Naive thymus-derived CD4-positive, alpha-beta T cell (primary cell): ENCODE measurements at regions not wholly inside any gene's neighbourhood (a gene's known extent, or its start where the extent isn't known, plus 50 kb on each side); places are given as distances from the start of the nearest gene placed in this dataset.

Experiments
- ATAC-seq: fragments of 150-1000 bp; cut with Tn5 transposase; 2 replicates; pipeline ENCODE4 v1.10.0; 2021; ENCODE audit warnings: mild to moderate bottlenecking, moderate library complexity
- CTCF ChIA-PET: fragments of 350-600 bp; sonication (Branson Sonifier 250); formaldehyde crosslinking; loops from one replicate; lab custom pipeline; 2021; ENCODE audit warnings: antibody characterized with exemption; lab: Charles Lee
- POLR2A ChIA-PET: fragments of 350-600 bp; sonication (Branson Sonifier 250); formaldehyde crosslinking; loops from one replicate; lab custom pipeline; 2021; ENCODE audit warnings: antibody characterized with exemption, inconsistent platforms; lab: Charles Lee
- DNase-seq, 9 donors: peaks; one replicate each; pipeline versions ENCODE4 v3.0.0 to v3.0.0-alpha.2; 2020 to 2022; ENCODE audit warnings: mixed read lengths in 1 of 9
- H3K27ac ChIP-seq: one replicate; pipeline ENCODE4 v1.7.0; 2013; ENCODE audit warnings: mild to moderate bottlenecking, low read depth, low read length, moderate library complexity
- H3K27me3 ChIP-seq, 2 donors: one replicate each; pipeline ENCODE4 v1.7.0; 2013; ENCODE audit warnings: low read length in 2 of 2, mild to moderate bottlenecking in 2 of 2, moderate library complexity in 2 of 2; ENCODE audit not compliant: control insufficient read depth in 2 of 2, insufficient read depth in 2 of 2
- H3K36me3 ChIP-seq, 3 experiments: 1 replicate in 2 of 3; 2 replicates in 1 of 3; pipeline ENCODE4 v1.7.0; 2013; ENCODE audit warnings: low read length in 3 of 3, mild to moderate bottlenecking in 3 of 3, moderate library complexity in 1 of 3; ENCODE audit not compliant: insufficient read depth in 3 of 3, control insufficient read depth in 2 of 3
- H3K4me1 ChIP-seq, 2 donors: one replicate each; pipeline ENCODE4 v1.7.0; 2013; ENCODE audit warnings: low read length in 2 of 2, mild to moderate bottlenecking in 2 of 2, moderate library complexity in 1 of 2; ENCODE audit not compliant: control insufficient read depth in 2 of 2, insufficient read depth in 2 of 2
- H3K4me3 ChIP-seq: 2 replicates; pipeline ENCODE4 v1.7.0; 2013; ENCODE audit warnings: mild to moderate bottlenecking, low read length
- H3K9me3 ChIP-seq, 3 experiments: 1 replicate in 2 of 3; 2 replicates in 1 of 3; pipeline ENCODE4 v1.7.0; 2013; ENCODE audit warnings: low read length in 3 of 3; ENCODE audit not compliant: control insufficient read depth in 2 of 3
- H3K27ac Mint-ChIP-seq, 9 donors: one replicate each; pipeline ENCODE4 v1.8.0; 2020 to 2022; ENCODE audit warnings: mixed read lengths in 9 of 9, mild to moderate bottlenecking in 8 of 9, moderate library complexity in 5 of 9, inconsistent platforms in 2 of 9
- H3K27me3 Mint-ChIP-seq, 5 donors: one replicate each; pipeline ENCODE4 v1.8.0; 2021 to 2022; ENCODE audit warnings: mixed read lengths in 5 of 5, mild to moderate bottlenecking in 1 of 5
- H3K36me3 Mint-ChIP-seq, 5 donors: one replicate each; pipeline ENCODE4 v1.8.0; 2020 to 2022; ENCODE audit warnings: mixed read lengths in 5 of 5, mild to moderate bottlenecking in 3 of 5, inconsistent platforms in 1 of 5
- H3K4me1 Mint-ChIP-seq, 7 donors: one replicate each; pipeline ENCODE4 v1.8.0; 2020 to 2022; ENCODE audit warnings: mixed read lengths in 7 of 7, mild to moderate bottlenecking in 3 of 7, inconsistent platforms in 1 of 7
- H3K4me3 Mint-ChIP-seq, 10 donors: one replicate each; pipeline ENCODE4 v1.8.0; 2020 to 2022; ENCODE audit warnings: mild to moderate bottlenecking in 10 of 10, mixed read lengths in 10 of 10, moderate library complexity in 6 of 10, inconsistent platforms in 2 of 10
- H3K9me3 Mint-ChIP-seq, 11 donors: one replicate each; pipeline ENCODE4 v1.8.0; 2020 to 2022; ENCODE audit warnings: mixed read lengths in 11 of 11, mild to moderate bottlenecking in 4 of 11, inconsistent platforms in 1 of 11, moderate library complexity in 1 of 11
- intact Hi-C, 2 donors: fragments of 100-400 bp; cut with micrococcal nuclease; formaldehyde crosslinking; loops; one replicate each; pipeline ENCODE4 v1.15.1; 2023

- H3K9me3 Mint-ChIP-seq = peaks cover 3 to 33% (median 13%) of the 10 kb centered on the region in 11 donors
- H3K27me3 ChIP-seq = no peaks in the 10 kb centered on the region
- no peaks in the 10 kb centered on the region for H3K36me3 ChIP-seq
- intact Hi-C loops = no loop called here
- H3K27ac ChIP-seq = no peak overlapping the region
- CTCF ChIA-PET = no interaction called here
- H3K9me3 ChIP-seq = peaks cover 0 to 4% (median 3%) of the 10 kb centered on the region in 3 experiments
- no peak overlapping the region for H3K27ac Mint-ChIP-seq
- DNase-seq (no peak), ATAC-seq (no peak)
- no peak overlapping the region for H3K4me3 Mint-ChIP-seq
- H3K4me1 ChIP-seq = no peaks in the 10 kb centered on the region
- H3K4me3 ChIP-seq = no peak overlapping the region
- no peaks in the 10 kb centered on the region for H3K36me3 Mint-ChIP-seq
- POLR2A ChIA-PET = no interaction called here
- H3K4me1 Mint-ChIP-seq = no peaks in the 10 kb centered on the region
- no peaks in the 10 kb centered on the region for H3K27me3 Mint-ChIP-seq
These were observed 1403.2 kb upstream of the CDH6 start for GRCh38 chr5:29790281-29790680.

- Histone ChIP-seq H3K36me3 (no peaks in the 10 kb centered on the region), H3K4me1 (no peaks in the 10 kb centered on the region), H3K9me3 (no peaks in the 10 kb centered on the region), H3K27ac (no peak overlapping the region), H3K4me3 (no peak overlapping the region), H3K27me3 (no peaks in the 10 kb centered on the region)
- ATAC-seq (no peak), DNase-seq (no peak)
- POLR2A ChIA-PET = no interaction called here
- Mint-ChIP-seq H3K9me3 (peaks cover 0 to 19% (median 5%) of the 10 kb centered on the region in 11 donors), H3K27me3 (no peaks in the 10 kb centered on the region), H3K36me3 (no peaks in the 10 kb centered on the region), H3K4me3 (no peak overlapping the region), H3K4me1 (no peaks in the 10 kb centered on the region), H3K27ac (no peak overlapping the region)
- CTCF ChIA-PET = no interaction called here
- intact Hi-C loops = no loop called here
These were observed 1413.1 kb upstream of the CDH6 start for GRCh38 chr5:29780401-29780800.

GRCh38 chr5:29779141-29779540 is 1414.3 kb upstream of the CDH6 start:
- ChIA-PET CTCF (no interaction called here), POLR2A (no interaction called here)
- ATAC-seq (no peak), DNase-seq (no peak)
- no peaks in the 10 kb centered on the region for H3K4me1 ChIP-seq
- Mint-ChIP-seq H3K27me3 (no peaks in the 10 kb centered on the region), H3K4me1 (no peaks in the 10 kb centered on the region), H3K36me3 (no peaks in the 10 kb centered on the region), H3K27ac (no peak overlapping the region), H3K4me3 (no peak overlapping the region), H3K9me3 (peaks cover 0 to 26% (median 4%) of the 10 kb centered on the region in 11 donors)
- H3K27me3 ChIP-seq = no peaks in the 10 kb centered on the region
- no peak overlapping the region for H3K4me3 ChIP-seq
- H3K27ac ChIP-seq = no peak overlapping the region
- no peaks in the 10 kb centered on the region for H3K9me3 ChIP-seq
- intact Hi-C loops = no loop called here
- no peaks in the 10 kb centered on the region for H3K36me3 ChIP-seq

GRCh38 chr5:29777373-29777772 is 1416.1 kb upstream of the CDH6 start:
- no peaks in the 10 kb centered on the region for H3K36me3 ChIP-seq
- POLR2A ChIA-PET = no interaction called here
- ATAC-seq (no peak), DNase-seq (no peak)
- H3K9me3 Mint-ChIP-seq = peaks cover 1 to 20% (median 4%) of the 10 kb centered on the region in 11 donors
- H3K27ac ChIP-seq = no peak overlapping the region
- no peaks in the 10 kb centered on the region for H3K9me3 ChIP-seq
- no peaks in the 10 kb centered on the region for H3K27me3 ChIP-seq
- no peaks in the 10 kb centered on the region for H3K4me1 ChIP-seq
- H3K36me3 Mint-ChIP-seq = no peaks in the 10 kb centered on the region
- H3K27ac Mint-ChIP-seq = no peak overlapping the region
- intact Hi-C loops = no loop called here
- H3K4me3 ChIP-seq = no peak overlapping the region
- no peaks in the 10 kb centered on the region for H3K4me1 Mint-ChIP-seq
- no peak overlapping the region for H3K4me3 Mint-ChIP-seq
- no peaks in the 10 kb centered on the region for H3K27me3 Mint-ChIP-seq
- CTCF ChIA-PET = no interaction called here

- H3K36me3 Mint-ChIP-seq = no peaks in the 10 kb centered on the region
These were observed 1422.5 kb upstream of the CDH6 start for GRCh38 chr5:29770936-29771335.

GRCh38 chr5:29769474-29769873 is 1424.0 kb upstream of the CDH6 start:
- no peak overlapping the region for H3K27ac ChIP-seq
- peaks cover 0 to 28% (median 9%) of the 10 kb centered on the region in 11 donors for H3K9me3 Mint-ChIP-seq
- ATAC-seq = no peak
- intact Hi-C loops = no loop called here
- no peaks in the 10 kb centered on the region for H3K4me1 Mint-ChIP-seq
- no peak overlapping the region for H3K27ac Mint-ChIP-seq
- no peaks in the 10 kb centered on the region for H3K4me1 ChIP-seq
- no peaks in the 10 kb centered on the region for H3K27me3 ChIP-seq
- no peaks in the 10 kb centered on the region for H3K36me3 Mint-ChIP-seq
- H3K4me3 ChIP-seq = no peak overlapping the region
- no peak overlapping the region for H3K4me3 Mint-ChIP-seq
- H3K27me3 Mint-ChIP-seq = no peaks in the 10 kb centered on the region
- H3K9me3 ChIP-seq = no peaks in the 10 kb centered on the region
- CTCF ChIA-PET = no interaction called here
- POLR2A ChIA-PET = no interaction called here
- no peak for DNase-seq
- no peaks in the 10 kb centered on the region for H3K36me3 ChIP-seq

More at GRCh38 chr5:29770936-29771335, 1422.5 kb upstream of the CDH6 start:
- DNase-seq (no peak), ATAC-seq (no peak)
- ChIA-PET POLR2A (no interaction called here), CTCF (no interaction called here)
- Mint-ChIP-seq H3K9me3 (peaks cover 0 to 24% (median 12%) of the 10 kb centered on the region in 11 donors), H3K4me1 (no peaks in the 10 kb centered on the region), H3K27me3 (no peaks in the 10 kb centered on the region), H3K27ac (no peak overlapping the region), H3K4me3 (no peak overlapping the region)
- Histone ChIP-seq H3K36me3 (no peaks in the 10 kb centered on the region), H3K9me3 (no peaks in the 10 kb centered on the region), H3K4me3 (no peak overlapping the region), H3K27me3 (no peaks in the 10 kb centered on the region), H3K27ac (no peak overlapping the region), H3K4me1 (no peaks in the 10 kb centered on the region)
- intact Hi-C loops = no loop called here

GRCh38 chr5:29758986-29759421 is 1434.5 kb upstream of the CDH6 start:
- Mint-ChIP-seq H3K27me3 (no peaks in the 10 kb centered on the region), H3K4me1 (no peaks in the 10 kb centered on the region), H3K36me3 (no peaks in the 10 kb centered on the region), H3K27ac (no peak overlapping the region), H3K9me3 (peaks cover 0 to 20% (median 11%) of the 10 kb centered on the region in 11 donors), H3K4me3 (no peak overlapping the region)
- no peak overlapping the region for H3K4me3 ChIP-seq
- ChIA-PET POLR2A (no interaction called here), CTCF (no interaction called here)
- H3K36me3 ChIP-seq = no peaks in the 10 kb centered on the region
- H3K4me1 ChIP-seq = no peaks in the 10 kb centered on the region
- no peaks in the 10 kb centered on the region for H3K9me3 ChIP-seq
- intact Hi-C loops = no loop called here
- ATAC-seq (no peak), DNase-seq (no peak)
- no peak overlapping the region for H3K27ac ChIP-seq
- H3K27me3 ChIP-seq = no peaks in the 10 kb centered on the region
